GM20000 (cell line): ENCODE measurements at regions not wholly inside any gene's neighbourhood (a gene's known extent, or its start where the extent isn't known, plus 50 kb on each side); places are given as distances from the start of the nearest gene placed in this dataset.

ENCODE experiments used
- DNase-seq: peaks from one replicate; pipeline ENCODE4 v3.0.0; 2012; ENCODE audit warnings: low spot score
- TF ChIP-seq, protein P1 (sequence below): IDR thresholded peaks from 2 replicates; pipeline ENCODE4 v1.5.1; 2012; ENCODE audit warnings: mild to moderate bottlenecking, control low read depth; ENCODE audit errors: extremely low read depth, missing control alignments

DNA sequence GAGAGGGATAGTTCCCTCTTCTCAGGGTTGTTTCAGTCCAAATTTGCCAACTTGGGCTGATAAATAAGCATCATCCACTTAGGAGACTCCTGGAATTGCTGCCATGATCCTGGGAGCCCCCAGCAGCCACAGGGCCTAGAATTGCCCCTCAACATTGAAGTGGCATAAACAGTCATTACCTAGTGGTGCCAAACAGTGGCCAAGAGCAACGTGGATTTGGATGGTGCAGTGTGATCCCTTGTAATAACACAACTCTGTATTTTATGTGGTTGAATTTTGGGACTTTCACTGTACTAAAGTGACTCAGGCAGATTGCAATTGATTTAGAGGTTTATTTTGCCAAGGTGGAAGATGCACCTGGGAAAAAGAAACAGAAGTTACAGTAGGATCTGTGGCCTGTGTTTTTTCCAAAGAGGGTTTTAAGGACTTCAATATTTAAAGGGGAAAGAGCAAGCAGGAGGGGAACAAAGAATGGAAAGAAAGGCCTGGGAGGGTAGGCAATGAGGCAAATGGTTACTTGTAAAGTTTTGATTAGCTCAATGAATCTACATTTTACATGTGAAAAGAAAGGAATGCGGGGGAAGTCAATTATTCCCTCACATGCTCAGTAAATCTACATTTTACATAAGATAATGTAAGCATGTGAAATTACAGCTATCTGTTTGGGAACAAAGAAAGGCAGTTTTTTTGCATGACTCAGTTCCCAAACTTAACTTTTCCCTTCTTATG lies 168.0 kb upstream of the NOX3 start:
- TF ChIP-seq, protein P1, sequence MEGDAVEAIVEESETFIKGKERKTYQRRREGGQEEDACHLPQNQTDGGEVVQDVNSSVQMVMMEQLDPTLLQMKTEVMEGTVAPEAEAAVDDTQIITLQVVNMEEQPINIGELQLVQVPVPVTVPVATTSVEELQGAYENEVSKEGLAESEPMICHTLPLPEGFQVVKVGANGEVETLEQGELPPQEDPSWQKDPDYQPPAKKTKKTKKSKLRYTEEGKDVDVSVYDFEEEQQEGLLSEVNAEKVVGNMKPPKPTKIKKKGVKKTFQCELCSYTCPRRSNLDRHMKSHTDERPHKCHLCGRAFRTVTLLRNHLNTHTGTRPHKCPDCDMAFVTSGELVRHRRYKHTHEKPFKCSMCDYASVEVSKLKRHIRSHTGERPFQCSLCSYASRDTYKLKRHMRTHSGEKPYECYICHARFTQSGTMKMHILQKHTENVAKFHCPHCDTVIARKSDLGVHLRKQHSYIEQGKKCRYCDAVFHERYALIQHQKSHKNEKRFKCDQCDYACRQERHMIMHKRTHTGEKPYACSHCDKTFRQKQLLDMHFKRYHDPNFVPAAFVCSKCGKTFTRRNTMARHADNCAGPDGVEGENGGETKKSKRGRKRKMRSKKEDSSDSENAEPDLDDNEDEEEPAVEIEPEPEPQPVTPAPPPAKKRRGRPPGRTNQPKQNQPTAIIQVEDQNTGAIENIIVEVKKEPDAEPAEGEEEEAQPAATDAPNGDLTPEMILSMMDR = no peak
- no peak for DNase-seq

GRCh38 chr6:155614606-155615005 lies 159.0 kb upstream of the NOX3 start:
- DNase-seq = no peak
- TF ChIP-seq, protein P1 = no peak

DNA sequence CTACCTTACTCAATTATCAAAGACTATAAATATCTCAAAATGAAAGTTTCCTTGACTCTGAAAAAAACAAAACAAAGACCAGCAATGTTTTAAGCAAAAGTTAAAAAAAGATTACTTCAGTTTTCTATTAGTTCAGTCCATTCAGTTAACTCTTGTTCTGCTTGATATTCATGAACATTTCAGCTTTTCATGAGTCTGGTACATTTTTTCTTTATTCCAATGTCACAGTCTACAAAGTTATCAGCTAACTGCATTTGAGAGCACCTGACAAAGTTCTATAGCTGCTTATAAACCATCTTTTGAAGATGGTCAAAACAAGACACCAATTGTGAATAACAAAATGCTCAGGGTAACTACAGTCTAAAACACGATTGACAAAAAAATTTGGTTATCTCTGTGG lies 156.1 kb upstream of the NOX3 start:
- no peak for DNase-seq
- TF ChIP-seq, protein P1 = no peak

DNA sequence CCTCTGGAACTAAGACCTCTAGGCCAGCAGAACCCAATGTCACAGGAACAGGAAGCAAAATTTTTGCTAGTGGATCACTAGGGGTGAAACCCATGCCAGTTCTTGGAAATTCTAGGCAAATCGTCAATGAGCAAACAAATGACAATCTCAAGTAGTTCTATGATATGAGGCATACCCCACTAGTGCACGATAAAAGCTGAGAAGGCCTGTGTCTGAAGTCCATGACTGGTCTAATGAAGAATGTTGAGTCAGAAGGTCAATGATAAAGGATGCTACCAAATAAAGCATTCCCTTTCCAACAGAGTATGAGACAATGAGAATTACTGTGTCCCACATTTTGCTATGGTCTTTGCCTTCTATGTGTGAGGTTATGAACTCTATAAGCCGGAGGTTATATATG lies 149.4 kb upstream of the NOX3 start:
- no peak for DNase-seq
- TF ChIP-seq, protein P1 = no peak

DNA sequence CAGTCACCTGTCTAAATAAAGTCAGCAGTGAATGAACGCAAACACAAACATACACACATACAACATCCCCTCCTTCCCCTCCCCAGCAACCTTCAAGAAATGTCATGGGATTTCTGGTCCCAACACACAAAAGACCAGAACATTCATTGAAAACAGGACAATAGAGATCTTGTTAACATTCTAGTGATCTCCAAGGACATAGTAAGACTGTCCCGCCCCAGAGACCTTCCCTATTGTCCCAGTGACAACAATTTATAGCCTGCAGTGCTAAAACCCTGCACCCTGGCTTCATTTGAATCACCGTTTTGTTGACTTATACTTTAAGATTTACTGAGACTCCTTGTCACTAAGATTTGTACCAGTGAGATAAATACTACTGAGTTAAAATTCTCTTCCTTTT lies 143.9 kb upstream of the NOX3 start:
- TF ChIP-seq, protein P1 = no peak
- DNase-seq = no peak

- TF ChIP-seq, protein P1 = no peak
- no peak for DNase-seq
These were observed 143.5 kb upstream of the NOX3 start for GRCh38 chr6:155599160-155599559.

GRCh38 chr6:155595284-155595683 lies 139.6 kb upstream of the NOX3 start:
- TF ChIP-seq, protein P1 = no peak
- DNase-seq = no peak
